Activated CD4-positive, CD25-positive, alpha-beta regulatory T cell treated with anti-CD3 and anti-CD28 coated beads, Interleukin-2, amount 50 U/mL, for 72 hours (primary cell): ENCODE measurements at regions not wholly inside any gene's neighbourhood (a gene's known extent, or its start where the extent isn't known, plus 50 kb on each side); places are given as distances from the start of the nearest gene placed in this dataset.

Experiments used
- DNase-seq: peaks from one replicate; pipeline ENCODE4 v3.0.0; 2021

DNA sequence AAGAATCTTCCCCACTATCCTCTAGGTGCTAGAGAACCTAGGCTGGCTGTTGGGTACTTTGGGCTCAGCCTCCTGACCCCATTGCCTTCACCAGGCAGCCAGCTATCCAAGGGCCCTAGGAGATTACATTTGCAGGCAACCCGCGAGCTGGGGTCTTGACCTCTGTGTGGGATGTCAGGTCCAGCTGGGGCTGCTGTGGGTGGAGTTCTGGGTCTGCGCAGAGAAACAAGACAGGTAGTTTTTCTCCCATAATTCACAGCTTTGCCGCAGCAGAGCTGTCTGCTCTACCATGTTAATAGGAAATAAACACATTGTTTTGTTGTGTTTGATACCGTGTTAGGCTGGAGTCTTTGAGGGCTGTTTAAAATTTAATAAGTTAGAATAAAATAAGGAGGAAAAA lies 142.8 kb upstream of the PLET1 start:
- DNase-seq: no peak

DNA sequence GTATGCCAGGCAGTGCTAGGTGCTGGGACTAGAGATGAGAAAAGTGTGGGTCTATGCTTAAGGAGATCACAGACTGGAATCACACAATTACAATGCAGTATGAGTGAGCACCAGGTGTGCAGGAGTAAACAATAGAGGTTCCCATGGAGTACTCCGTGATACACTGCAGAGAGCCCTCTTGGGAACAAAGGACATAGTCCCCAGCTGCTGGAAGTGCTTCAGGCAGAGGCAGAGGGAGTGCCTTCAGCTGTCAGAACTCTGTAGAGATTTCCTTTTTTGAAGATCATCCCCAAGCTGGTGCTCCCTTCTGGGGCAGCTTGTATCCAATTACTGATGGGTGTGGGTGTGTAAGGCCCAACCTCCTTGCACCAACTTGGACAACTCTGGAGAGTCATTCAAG lies 143.5 kb upstream of the PLET1 start:
- DNase-seq: no peak

DNA sequence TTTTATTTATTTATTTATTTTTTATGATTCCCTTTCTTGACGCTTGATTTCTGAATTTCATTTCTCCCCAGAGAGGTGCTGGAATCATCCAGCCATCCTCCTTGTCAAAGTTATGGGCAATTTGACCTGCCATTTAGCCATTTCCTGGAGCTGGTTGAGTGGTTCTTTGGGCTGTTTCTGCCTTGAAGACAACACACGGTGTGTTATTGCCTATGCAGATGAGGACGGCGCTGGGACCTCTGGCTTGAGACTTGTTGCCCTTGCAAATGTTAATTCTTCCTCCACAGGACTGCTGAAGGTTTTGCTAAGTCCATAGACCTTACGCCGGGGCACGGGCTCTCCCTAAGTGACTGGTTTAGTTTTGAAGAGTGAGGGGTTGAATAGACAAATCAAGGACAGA lies 147.9 kb upstream of the PLET1 start:
- DNase-seq: no peak

GRCh38 chr11:112410325-112410724 lies 149.7 kb upstream of the PLET1 start:
- no peak for DNase-seq

GRCh38 chr11:112412383-112412782 lies 151.7 kb upstream of the PLET1 start:
- DNase-seq: no peak

GRCh38 chr11:112417339-112417738 lies 156.7 kb upstream of the PLET1 start:
- no peak for DNase-seq

DNA sequence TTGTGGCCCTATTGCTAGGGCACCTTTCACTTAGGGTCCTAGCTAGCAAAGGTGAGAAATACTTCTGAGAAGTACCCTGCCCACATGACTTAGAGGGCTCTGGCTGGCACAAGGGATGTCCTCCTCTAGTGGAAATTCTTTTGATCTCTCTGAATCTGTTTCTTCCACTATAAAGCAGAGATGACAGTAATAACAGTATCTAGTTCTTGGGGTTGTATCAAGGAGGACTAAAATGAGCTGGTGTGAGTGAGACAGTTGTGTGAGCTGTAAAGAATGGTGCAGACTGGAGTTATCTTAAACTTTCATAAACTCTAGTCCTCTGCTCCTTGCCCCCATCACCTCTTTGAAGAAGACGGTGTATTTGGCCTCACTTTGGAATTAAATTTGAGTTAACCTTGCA lies 157.8 kb upstream of the PLET1 start:
- no peak for DNase-seq

DNA sequence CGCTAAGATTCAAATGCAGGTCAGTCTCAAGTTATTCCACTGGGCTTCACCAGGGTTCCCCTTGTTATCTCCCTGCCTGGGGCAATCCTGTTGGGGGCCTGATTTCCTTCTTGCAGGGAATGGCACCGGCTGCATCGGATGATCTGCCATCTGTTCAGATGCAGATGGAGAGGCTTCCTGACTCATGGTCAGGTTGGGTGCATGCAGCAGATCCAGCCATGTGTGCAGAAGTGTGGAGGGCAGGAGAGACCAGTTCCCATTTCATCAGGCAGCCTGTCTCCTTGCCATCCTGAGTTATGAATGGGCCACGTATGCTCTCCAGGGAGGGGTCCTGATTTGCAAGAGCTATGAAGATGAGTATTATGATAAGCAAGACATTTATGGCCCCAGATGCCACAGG lies 161.2 kb upstream of the PLET1 start:
- DNase-seq: no peak

- DNase-seq: no peak
Observed at GRCh38 chr11:112425121-112425520, 164.5 kb upstream of the PLET1 start.

GRCh38 chr11:112437096-112437495 lies 176.4 kb upstream of the PLET1 start:
- no peak for DNase-seq

- no peak for DNase-seq
Observed at GRCh38 chr11:112439614-112440013, 179.0 kb upstream of the PLET1 start.

GRCh38 chr11:112440518-112440917 lies 179.9 kb upstream of the PLET1 start:
- no peak for DNase-seq

GRCh38 chr11:112448168-112448567 lies 187.5 kb upstream of the PLET1 start:
- DNase-seq: no peak

DNA sequence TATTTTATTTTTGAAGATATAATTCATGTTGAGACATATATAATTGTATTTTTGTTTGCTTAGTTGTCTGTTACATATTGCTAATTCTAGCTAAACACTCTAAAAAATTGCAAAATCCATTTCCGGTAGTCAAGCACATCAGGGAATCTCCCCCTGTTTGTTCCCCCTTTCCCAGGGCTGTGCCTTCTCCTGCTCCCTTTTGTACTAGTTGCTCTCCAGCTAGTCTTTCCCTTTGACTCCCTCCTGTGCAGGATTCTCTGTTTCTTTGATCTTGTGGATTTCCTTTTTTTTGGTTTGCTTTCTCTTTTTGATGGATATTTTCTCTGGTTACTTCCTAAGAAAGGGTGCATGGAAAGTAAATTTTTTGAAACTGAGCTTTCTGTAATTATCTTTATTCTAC lies 188.1 kb upstream of the PLET1 start:
- no peak for DNase-seq

- DNase-seq: no peak
Observed at GRCh38 chr11:112451250-112451649, 190.6 kb upstream of the PLET1 start.

- DNase-seq: no peak
Observed at GRCh38 chr11:112453601-112454577, 193.2 kb upstream of the PLET1 start.

DNA sequence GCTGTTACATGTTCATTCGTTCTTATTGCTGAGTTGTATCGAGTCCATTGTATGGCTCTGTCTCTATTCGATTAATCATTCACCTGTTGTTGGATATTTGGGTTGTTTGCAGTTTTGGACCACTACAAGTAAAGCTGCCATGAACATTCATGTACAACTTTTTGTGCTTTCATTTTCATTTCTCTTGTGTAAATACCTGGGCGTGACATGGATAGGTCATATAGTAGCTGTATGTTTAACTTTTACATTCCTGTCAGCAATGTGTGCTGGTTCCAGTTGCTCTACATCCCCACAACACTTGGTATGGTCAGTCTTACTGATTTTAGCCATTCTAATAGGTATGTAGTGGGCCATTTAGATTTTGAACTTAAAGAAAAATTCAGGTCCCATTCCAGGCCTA lies 194.2 kb upstream of the PLET1 start:
- DNase-seq: no peak

DNA sequence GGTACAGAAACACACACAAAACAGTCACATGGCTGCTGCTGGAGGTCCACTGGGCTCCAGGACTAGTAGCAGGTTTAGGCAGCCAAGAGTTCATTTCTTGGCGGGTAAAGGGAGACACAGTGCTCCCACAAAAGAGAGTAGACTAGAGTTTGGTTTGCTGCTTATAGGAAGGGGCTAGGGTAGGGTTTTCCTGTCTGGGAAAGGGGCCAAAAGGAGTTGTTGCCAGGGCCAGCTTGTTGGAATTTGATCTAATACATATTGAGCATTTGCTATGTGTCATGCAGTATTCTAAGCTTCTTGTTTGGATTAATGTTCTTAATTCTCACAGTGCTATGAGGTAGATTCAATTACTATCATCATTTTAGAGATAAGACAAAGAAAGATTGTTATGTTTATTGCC lies 195.1 kb upstream of the PLET1 start:
- DNase-seq: no peak

- DNase-seq: no peak
Observed at GRCh38 chr11:112457532-112457931, 196.9 kb upstream of the PLET1 start.

GRCh38 chr11:112459001-112459400 lies 198.3 kb upstream of the PLET1 start:
- DNase-seq: no peak

GRCh38 chr11:112460141-112460540 lies 199.5 kb upstream of the PLET1 start:
- DNase-seq: no peak

GRCh38 chr11:112464949-112465348 lies 204.3 kb upstream of the PLET1 start:
- DNase-seq: no peak

GRCh38 chr11:112465433-112466024 lies 204.9 kb upstream of the PLET1 start:
- DNase-seq: no peak

- DNase-seq: no peak
Observed at GRCh38 chr11:112467721-112468120, 207.1 kb upstream of the PLET1 start.

- no peak for DNase-seq
Observed at GRCh38 chr11:112469376-112469775, 208.7 kb upstream of the PLET1 start.
